SK-MEL-5 (cell line): ENCODE measurements at regions not wholly inside any gene's neighbourhood (a gene's known extent, or its start where the extent isn't known, plus 50 kb on each side); places are given as distances from the start of the nearest gene placed in this dataset.

Source experiments
- small RNA-seq, 2 experiments: library from RNA; depleted of rRNA; stranded (forward); fragments of <200 nt; gene quantifications; one replicate each; pipeline ENCODE3, GENCODE V24; 2014

Small RNA genes lying in the stretch of these regions (small RNA-seq; reads per million reads assigned to genes)
- gene AC123904.2, result 0 reads per million in 2 experiments
